Erythroblast (primary cell): ENCODE measurements at regions not wholly inside any gene's neighbourhood (a gene's known extent, or its start where the extent isn't known, plus 50 kb on each side); places are given as distances from the start of the nearest gene placed in this dataset.

Experiments used
- DNase-seq, 2 experiments: peaks; one replicate each; lab custom pipeline; 2025; lab: John Stamatoyannopoulos, UW
- GATA1 ChIP-seq: IDR thresholded peaks from 2 replicates; pipeline ENCODE4 v1.6.1; 2011; ENCODE audit warnings: low read depth, mild to moderate bottlenecking, control low read depth, low read length, moderate library complexity
- POLR2A ChIP-seq: IDR thresholded peaks from 2 replicates; pipeline ENCODE4 v1.6.1; 2011; ENCODE audit warnings: mild to moderate bottlenecking, low read length

DNA sequence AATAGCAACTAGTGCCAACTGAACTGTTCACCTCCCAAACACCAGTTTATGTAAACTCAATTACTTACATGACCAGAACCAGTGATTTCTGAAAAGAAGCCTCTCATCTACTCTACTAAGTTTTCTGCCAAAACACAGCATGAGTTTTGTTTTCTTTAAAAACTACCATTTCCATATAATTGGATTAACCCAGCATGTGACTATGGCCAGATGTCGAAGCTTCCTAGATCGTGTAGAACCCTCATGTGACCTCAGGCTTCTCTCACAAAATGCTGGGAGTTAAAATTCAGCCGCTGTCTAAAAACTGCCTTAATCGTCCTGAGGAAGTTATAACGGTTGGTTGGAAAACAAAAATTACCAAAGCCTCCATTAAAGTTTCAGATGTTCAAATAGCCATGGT lies 303.5 kb downstream of the IRX1 start:
- TF ChIP-seq GATA1: no peak
- no peak for TF ChIP-seq POLR2A
- no peak for DNase-seq

DNA sequence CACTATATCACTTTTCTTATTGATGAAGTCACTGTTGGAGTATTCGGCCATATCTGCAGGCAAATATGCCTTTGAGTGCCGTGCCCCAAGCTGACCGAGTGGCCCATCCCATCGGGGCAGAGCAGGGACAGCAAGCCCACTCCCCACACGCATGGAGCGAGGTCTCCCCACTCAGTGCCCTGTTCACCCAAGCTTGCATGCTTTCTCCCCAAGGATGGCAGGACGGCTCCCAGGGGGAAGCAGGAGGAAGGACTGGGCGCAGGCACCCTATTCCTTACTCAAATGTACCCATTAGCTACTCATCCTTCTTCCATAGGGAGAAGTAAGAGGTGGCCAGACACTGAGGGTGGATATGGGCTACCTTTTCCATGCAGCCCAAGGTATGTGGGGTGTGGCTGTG lies 309.0 kb downstream of the IRX1 start:
- TF ChIP-seq GATA1: no peak
- TF ChIP-seq POLR2A: no peak
- DNase-seq: no peak

- no peak for TF ChIP-seq GATA1
- TF ChIP-seq POLR2A: no peak
- no peak for DNase-seq
Measured at GRCh38 chr5:3905031-3905430, 309.4 kb downstream of the IRX1 start.

DNA sequence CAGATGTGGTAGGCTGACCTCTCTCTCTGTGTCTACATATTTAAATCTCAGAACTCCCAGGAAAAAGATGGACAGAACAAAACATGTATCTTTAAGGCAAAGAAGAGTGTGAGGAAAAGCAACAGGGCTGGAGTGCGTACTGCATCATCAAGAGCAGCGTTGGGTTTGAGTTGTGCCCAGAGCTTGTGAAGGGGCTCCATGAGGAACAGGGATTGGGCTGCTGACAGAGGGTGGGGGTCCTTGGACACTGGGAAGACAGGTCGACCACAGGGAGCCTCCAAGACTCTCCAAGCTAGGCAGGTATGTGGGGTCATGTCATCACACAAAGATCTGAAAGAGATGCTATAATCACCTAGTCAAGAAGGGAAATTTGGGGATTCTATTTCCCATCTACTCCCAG lies 309.9 kb downstream of the IRX1 start:
- no peak for TF ChIP-seq POLR2A
- no peak for TF ChIP-seq GATA1
- DNase-seq: no peak

DNA sequence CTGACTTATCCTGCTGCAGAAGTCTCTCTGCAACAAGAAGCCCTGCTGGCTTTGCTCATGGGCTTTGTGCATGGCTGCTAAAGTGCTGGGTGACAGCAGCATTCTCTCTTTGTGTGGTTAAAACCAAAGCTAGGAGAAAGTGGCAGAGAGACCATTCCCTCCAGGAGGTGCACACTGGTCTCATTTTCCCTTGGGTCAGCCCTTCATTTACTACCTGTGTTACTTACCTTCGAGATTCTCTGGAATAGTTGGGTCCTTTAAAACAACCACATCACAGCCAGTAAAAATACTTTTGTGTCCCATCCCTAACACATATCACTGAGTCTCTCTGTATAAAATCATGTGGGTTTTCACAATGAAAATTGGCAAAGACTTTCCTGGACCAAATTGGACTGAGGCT lies 315.5 kb downstream of the IRX1 start:
- no peak for TF ChIP-seq GATA1
- TF ChIP-seq POLR2A: no peak
- no peak for DNase-seq

DNA sequence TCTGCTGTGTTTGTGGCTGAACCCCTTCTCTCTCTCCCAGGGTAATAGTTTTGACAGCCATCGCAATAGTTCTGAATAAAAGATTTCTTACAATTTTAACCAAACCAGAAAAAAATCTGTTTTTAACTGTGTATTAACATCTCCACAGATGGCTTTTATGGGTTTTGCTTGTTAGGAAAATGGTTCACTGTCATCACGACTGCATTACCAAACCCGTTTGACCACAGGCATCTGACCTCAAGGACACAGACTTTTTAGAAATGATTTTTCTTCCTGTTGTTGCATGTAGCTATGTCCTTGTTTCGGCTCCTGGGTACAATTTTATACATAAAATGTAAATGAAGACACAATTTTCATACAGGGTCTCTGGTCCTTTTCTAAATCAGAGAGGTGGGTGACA lies 316.1 kb downstream of the IRX1 start:
- no peak for DNase-seq
- TF ChIP-seq GATA1: no peak
- TF ChIP-seq POLR2A: no peak

GRCh38 chr5:3912790-3913189 lies 317.2 kb downstream of the IRX1 start:
- no peak for TF ChIP-seq POLR2A
- no peak for TF ChIP-seq GATA1

DNA sequence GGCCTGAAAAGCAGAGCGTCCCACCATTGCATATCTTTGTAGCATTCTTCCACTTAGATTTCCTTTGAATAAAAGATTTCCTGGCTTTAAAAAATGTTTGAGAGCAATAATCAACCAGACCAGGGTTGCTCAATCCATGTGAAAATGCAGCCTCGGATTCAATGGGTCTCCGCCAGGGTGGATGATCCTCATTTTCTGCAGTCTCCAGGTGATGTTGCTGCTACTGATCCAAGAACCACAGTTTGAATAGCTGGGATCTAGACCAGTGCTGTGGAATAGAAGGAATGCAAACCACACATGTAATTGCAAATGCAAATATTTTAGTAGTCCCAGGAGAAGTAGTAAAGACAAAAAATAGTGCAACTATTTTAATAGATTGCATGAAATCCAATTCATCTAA lies 317.6 kb downstream of the IRX1 start:
- TF ChIP-seq GATA1 (no peak), POLR2A (no peak)
- no peak for DNase-seq

More at GRCh38 chr5:3912790-3913189, 317.2 kb downstream of the IRX1 start:
- no peak for DNase-seq

- no peak for DNase-seq
- TF ChIP-seq POLR2A: no peak
- no peak for TF ChIP-seq GATA1
Measured at GRCh38 chr5:3925022-3925421, 329.4 kb downstream of the IRX1 start.

GRCh38 chr5:3925935-3926334 lies 330.3 kb downstream of the IRX1 start:
- no peak for DNase-seq
- no peak for TF ChIP-seq GATA1
- TF ChIP-seq POLR2A: no peak

DNA sequence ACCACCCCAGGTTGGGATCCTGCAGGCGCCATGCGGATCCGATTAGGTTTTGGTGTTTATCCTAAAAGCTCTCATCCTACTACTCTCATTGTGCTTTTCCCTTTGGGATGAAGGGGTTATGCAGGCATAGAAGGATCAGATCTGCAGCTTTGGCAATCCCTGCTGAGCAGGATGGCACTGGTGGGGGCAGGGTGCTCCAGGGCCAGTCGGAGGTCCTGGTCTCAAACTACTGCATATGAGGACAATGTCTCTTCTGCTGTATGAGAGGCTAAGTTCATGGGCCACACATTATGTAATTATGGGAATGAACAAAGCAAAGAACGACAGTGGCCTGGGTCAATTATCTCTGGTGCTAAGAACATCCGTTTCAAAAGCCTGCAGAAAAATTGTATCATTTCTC lies 334.2 kb downstream of the IRX1 start:
- no peak for TF ChIP-seq POLR2A
- no peak for TF ChIP-seq GATA1
- DNase-seq: no peak

DNA sequence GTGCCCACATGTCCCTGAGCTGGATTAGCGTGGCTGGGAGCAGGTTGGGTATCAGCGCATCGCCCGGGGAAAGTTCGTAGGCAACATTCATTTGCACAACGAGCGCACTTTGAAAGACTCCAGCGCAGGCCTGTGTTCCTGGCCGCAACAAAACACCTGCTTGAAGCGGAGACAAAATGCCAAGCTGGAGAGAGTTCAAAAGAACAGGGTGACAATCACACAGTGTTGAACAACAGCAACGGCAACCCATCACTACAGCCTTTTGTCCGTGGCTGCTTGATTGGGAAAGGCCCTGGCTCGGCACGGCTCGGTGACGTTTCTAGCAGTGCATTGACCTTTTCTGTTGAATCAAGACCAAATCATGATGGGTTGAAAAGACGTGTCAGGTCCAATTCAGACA lies 336.3 kb downstream of the IRX1 start:
- no peak for DNase-seq
- no peak for TF ChIP-seq POLR2A
- TF ChIP-seq GATA1: no peak

DNA sequence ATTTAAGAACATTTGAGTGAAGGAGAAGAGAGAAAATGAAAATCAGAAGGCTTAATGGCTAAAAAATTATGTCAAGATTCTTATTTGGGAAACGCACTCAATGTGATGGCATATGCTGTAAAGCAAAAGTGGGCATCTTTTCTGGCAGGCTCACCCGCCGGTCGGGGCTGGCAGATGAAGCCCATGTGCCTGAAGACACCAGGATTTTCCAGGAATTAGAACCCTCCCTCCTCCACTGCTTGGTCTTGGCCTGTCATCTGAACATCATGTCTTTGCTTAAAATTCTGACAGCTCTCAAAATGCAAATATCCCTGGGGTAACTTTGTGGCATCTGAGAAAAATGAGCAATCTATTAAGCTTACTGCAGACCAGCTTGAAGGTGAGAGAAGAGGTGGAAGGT lies 337.9 kb downstream of the IRX1 start:
- TF ChIP-seq POLR2A: no peak
- no peak for TF ChIP-seq GATA1
- DNase-seq: no peak

DNA sequence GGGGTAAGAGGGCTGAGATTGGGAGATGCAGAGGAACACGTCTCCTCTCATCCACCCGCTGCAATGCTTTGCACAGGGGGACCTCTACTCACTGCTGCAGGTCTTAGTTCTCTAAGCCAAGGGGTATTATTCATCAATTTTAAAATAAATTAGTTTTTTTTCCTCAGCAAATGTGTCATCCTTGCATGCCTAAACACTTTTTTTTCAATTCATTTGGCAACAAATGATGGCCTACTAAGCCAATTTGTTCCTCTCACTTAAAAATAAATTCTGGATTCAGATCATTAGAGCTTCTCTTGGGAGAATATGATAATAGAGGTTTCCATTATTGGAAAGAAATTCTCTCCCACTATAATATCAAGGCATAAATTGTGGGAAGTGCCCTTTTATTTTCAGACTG lies 338.3 kb downstream of the IRX1 start:
- TF ChIP-seq GATA1 (no peak), POLR2A (no peak)
- no peak for DNase-seq

DNA sequence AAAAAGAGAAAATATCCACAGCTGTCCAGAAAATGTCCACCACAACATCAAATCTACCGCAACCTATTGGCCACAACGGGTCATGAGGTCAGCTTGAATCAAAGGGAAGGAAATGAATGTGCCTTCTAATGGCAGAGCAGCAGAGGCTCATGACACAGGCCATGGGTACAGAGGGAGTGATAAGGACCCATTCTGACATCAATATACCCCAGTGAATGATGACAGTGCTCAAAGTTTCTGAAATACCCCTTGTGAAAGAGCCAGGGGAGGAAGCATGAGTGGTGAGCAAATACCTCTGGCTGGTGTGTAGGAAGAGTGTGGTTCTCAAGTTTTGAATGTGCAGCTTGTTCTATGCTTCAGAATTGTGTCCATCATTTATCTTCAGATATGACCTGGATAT lies 348.2 kb downstream of the IRX1 start:
- no peak for DNase-seq
- TF ChIP-seq GATA1 (no peak), POLR2A (no peak)

DNA sequence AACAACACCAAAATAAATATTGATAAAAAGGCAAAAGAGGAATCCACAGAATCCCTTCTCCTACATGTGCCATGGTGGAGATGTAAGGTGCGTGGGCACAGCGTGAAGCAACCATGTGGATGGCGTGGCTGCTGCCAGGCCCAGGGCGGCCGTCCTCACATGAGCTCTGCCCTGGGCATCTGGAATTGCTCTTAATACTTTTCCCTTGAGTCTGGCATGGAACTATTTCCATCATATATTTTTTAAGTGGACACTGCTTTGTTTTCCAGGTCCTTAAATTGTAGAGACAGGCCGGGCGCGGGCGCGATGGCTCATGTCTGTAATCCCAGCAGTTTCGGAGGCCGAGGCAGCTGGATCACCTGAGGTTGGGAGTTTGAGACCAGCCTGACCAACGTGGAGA lies 349.3 kb downstream of the IRX1 start:
- DNase-seq: no peak
- no peak for TF ChIP-seq POLR2A
- TF ChIP-seq GATA1: no peak
